ENCODE measurements at regions not wholly inside any gene's neighbourhood (a gene's known extent, or its start where the extent isn't known, plus 50 kb on each side); places are given as distances from the start of the nearest gene placed in this dataset.

- no peak overlapping the region for H3K4me3 ChIP-seq (ENCODE audit: low read depth, low read length)
- H3K27me3 ChIP-seq (ENCODE audit: control insufficient read depth, insufficient read depth, low read length), result no peaks in the 10 kb centered on the region
- H3K27ac ChIP-seq (ENCODE audit: low read depth, low read length), result no peak overlapping the region
- CTCF ChIA-PET, result no interaction called here
- TF ChIP-seq CTCF (IDR thresholded peaks at IDR 0.05; ENCODE audit: low read depth, low read length), result no peak
- DNase-seq (ENCODE audit: low read depth, low spot score), result no peak
- POLR2A ChIA-PET, result no interaction called here
- H3K9me3 ChIP-seq (ENCODE audit: control insufficient read depth, insufficient read depth, low read length), result no peaks in the 10 kb centered on the region
Observed at GRCh38 chr4:137067735-137068134, 464.6 kb downstream of the PCDH18 start.

- ChIA-PET POLR2A (no interaction called here), CTCF (interaction anchor here (0.6 kb wide), 2 partner anchors 79 to 196 kb away, joined by 4 read pairs; no protein-coding TSS in a partner anchor)
- no peak overlapping the region for H3K27ac ChIP-seq (ENCODE audit: low read depth, low read length)
- no peak overlapping the region for H3K4me3 ChIP-seq (ENCODE audit: low read depth, low read length)
- H3K9me3 ChIP-seq (ENCODE audit: control insufficient read depth, insufficient read depth, low read length), result no peaks in the 10 kb centered on the region
- H3K27me3 ChIP-seq (ENCODE audit: control insufficient read depth, insufficient read depth, low read length), result no peaks in the 10 kb centered on the region
- TF ChIP-seq CTCF (IDR thresholded peaks at IDR 0.05; ENCODE audit: low read depth, low read length), result no peak
- DNase-seq (ENCODE audit: low read depth, low spot score), result no peak
Observed at GRCh38 chr4:137065311-137065710, 467.0 kb downstream of the PCDH18 start.

- DNase-seq (ENCODE audit: low read depth, low spot score), result no peak
- H3K4me3 ChIP-seq (ENCODE audit: low read depth, low read length), result no peak overlapping the region
- H3K27me3 ChIP-seq (ENCODE audit: control insufficient read depth, insufficient read depth, low read length), result no peaks in the 10 kb centered on the region
- POLR2A ChIA-PET, result no interaction called here
- CTCF ChIA-PET, result no interaction called here
- H3K9me3 ChIP-seq (ENCODE audit: control insufficient read depth, insufficient read depth, low read length), result no peaks in the 10 kb centered on the region
- no peak for TF ChIP-seq CTCF (IDR thresholded peaks at IDR 0.05; ENCODE audit: low read depth, low read length)
- no peak overlapping the region for H3K27ac ChIP-seq (ENCODE audit: low read depth, low read length)
Observed at GRCh38 chr4:137063961-137064360, 468.3 kb downstream of the PCDH18 start.

- TF ChIP-seq CTCF (IDR thresholded peaks at IDR 0.05; ENCODE audit: low read depth, low read length), result no peak
- Histone ChIP-seq H3K4me3 (ENCODE audit: low read depth, low read length) (no peak overlapping the region), H3K27me3 (ENCODE audit: control insufficient read depth, insufficient read depth, low read length) (no peaks in the 10 kb centered on the region), H3K9me3 (ENCODE audit: control insufficient read depth, insufficient read depth, low read length) (no peaks in the 10 kb centered on the region), H3K27ac (ENCODE audit: low read depth, low read length) (no peak overlapping the region)
- no peak for DNase-seq (ENCODE audit: low read depth, low spot score)
- POLR2A ChIA-PET, result no interaction called here
- CTCF ChIA-PET, result no interaction called here
Observed at GRCh38 chr4:137043184-137043583, 489.1 kb downstream of the PCDH18 start.

- no peak for DNase-seq (ENCODE audit: low read depth, low spot score)
- ChIA-PET CTCF (no interaction called here), POLR2A (no interaction called here)
- no peak for TF ChIP-seq CTCF (IDR thresholded peaks at IDR 0.05; ENCODE audit: low read depth, low read length)
- Histone ChIP-seq H3K27me3 (ENCODE audit: control insufficient read depth, insufficient read depth, low read length) (no peaks in the 10 kb centered on the region), H3K4me3 (ENCODE audit: low read depth, low read length) (no peak overlapping the region), H3K27ac (ENCODE audit: low read depth, low read length) (no peak overlapping the region), H3K9me3 (ENCODE audit: control insufficient read depth, insufficient read depth, low read length) (no peaks in the 10 kb centered on the region)
Observed at GRCh38 chr4:137039370-137039769, 492.9 kb downstream of the PCDH18 start.
